ENCODE measurements at regions not wholly inside any gene's neighbourhood (a gene's known extent, or its start where the extent isn't known, plus 50 kb on each side); places are given as distances from the start of the nearest gene placed in this dataset.

- TF ChIP-seq, protein P1, sequence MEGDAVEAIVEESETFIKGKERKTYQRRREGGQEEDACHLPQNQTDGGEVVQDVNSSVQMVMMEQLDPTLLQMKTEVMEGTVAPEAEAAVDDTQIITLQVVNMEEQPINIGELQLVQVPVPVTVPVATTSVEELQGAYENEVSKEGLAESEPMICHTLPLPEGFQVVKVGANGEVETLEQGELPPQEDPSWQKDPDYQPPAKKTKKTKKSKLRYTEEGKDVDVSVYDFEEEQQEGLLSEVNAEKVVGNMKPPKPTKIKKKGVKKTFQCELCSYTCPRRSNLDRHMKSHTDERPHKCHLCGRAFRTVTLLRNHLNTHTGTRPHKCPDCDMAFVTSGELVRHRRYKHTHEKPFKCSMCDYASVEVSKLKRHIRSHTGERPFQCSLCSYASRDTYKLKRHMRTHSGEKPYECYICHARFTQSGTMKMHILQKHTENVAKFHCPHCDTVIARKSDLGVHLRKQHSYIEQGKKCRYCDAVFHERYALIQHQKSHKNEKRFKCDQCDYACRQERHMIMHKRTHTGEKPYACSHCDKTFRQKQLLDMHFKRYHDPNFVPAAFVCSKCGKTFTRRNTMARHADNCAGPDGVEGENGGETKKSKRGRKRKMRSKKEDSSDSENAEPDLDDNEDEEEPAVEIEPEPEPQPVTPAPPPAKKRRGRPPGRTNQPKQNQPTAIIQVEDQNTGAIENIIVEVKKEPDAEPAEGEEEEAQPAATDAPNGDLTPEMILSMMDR (IDR thresholded peaks at IDR 0.05), result no peak
- no peak for TF ChIP-seq EZH2 (IDR thresholded peaks at IDR 0.05; ENCODE audit: borderline replicate concordance, insufficient read depth, low read depth, low read length, poor library complexity, severe bottlenecking)
Observed at GRCh38 chr13:34011552-34012085, 193.7 kb downstream of the RFC3 start.
